ENCODE measurements at regions not wholly inside any gene's neighbourhood (a gene's known extent, or its start where the extent isn't known, plus 50 kb on each side); places are given as distances from the start of the nearest gene placed in this dataset.

DNA sequence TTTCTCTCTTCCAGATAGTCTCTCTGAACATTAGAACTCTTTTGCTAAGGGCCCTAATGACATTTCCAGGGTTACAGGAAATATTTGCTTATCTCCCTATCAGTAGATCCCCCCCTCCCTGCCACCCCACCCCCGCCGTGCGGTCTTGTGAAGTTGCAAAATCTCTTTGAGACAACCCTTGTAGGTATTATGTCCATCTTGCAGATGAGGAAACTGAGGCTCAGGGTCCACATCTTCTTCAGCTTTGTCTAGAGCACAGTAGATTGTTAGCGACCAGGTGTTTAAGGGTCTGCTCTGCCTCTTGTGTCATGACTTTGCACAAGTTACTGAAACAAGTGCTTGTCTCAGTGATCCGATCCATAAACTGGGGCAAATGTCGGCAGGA is 65.8 kb upstream of the GATA6 start:
- TF ChIP-seq, protein P1, sequence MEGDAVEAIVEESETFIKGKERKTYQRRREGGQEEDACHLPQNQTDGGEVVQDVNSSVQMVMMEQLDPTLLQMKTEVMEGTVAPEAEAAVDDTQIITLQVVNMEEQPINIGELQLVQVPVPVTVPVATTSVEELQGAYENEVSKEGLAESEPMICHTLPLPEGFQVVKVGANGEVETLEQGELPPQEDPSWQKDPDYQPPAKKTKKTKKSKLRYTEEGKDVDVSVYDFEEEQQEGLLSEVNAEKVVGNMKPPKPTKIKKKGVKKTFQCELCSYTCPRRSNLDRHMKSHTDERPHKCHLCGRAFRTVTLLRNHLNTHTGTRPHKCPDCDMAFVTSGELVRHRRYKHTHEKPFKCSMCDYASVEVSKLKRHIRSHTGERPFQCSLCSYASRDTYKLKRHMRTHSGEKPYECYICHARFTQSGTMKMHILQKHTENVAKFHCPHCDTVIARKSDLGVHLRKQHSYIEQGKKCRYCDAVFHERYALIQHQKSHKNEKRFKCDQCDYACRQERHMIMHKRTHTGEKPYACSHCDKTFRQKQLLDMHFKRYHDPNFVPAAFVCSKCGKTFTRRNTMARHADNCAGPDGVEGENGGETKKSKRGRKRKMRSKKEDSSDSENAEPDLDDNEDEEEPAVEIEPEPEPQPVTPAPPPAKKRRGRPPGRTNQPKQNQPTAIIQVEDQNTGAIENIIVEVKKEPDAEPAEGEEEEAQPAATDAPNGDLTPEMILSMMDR (IDR thresholded peaks at IDR 0.05): no peak
- TF ChIP-seq POLR2A (IDR thresholded peaks at IDR 0.05): no peak

Measured in thyroid gland (tissue), 4 donors.